Retina (tissue), 1 donor: ENCODE measurements at regions not wholly inside any gene's neighbourhood (a gene's known extent, or its start where the extent isn't known, plus 50 kb on each side); places are given as distances from the start of the nearest gene placed in this dataset.

Experiments used
- DNase-seq: peaks from one replicate; pipeline ENCODE4 v3.0.0-alpha.2; 2016

DNA sequence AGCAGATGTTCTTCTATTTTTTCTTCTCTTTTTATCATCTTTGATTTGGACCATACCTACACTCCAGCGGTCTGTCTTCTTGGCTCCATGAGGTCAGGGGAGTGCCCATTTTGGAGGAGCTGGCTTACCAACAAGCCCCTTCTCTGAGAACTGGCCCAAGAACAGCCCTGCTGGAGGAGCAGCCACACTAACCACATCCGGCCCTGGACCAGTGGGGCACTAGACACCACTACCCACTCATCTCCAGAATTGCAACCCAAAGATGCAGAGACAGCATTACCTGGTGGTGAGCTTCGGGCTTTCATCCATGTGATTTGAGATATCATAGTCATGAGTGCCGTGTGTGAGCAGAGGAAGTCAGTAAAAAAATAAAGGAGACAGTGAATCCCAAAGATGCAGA is 599.4 kb upstream of the CDH4 start:
- no peak for DNase-seq

GRCh38 chr20:60653111-60653845 is 598.8 kb upstream of the CDH4 start:
- no peak for DNase-seq

- peak; percentile 54 for DNase-seq
These were observed 593.4 kb upstream of the CDH4 start for GRCh38 chr20:60658681-60659080.

DNA sequence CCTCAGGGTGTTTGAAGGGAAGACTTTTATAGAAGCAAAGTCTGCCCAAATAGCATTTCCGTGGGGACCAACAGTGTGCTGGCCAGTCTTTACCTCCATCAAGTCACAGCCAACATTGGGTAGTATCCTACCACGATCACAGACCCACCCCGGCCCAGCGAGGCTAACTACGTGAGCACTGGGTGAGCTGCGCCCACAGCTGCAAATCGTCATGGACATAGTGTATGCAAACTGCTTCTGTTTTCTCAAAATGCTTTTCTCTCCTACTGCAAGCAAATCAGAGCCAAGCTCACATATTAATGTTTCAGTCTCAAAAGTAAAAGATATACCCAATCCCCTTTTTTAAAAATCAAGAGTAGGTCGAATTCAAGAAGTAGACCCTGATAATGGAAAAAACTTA is 592.8 kb upstream of the CDH4 start:
- DNase-seq, result no peak

DNA sequence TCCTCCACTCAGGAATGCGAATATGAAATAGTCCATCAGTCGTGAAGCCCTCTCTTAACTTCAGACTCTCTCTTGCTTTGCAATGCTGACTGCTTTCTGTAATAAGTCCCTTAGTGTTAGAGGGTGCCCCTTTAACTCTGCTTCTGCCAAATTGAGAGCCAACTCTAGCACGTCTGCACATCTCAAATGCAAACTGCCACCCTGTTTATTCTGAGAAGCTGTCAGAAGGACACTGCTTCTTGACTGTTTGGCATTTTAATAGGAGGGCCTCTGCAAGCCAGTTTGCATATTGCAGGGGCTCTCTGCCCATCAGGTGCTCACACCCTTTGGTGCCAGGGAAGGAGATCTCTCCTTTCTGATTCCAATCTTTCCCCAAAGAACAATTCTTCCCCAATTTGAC is 589.8 kb upstream of the CDH4 start:
- DNase-seq, result no peak

- no peak for DNase-seq
These were observed 588.0 kb upstream of the CDH4 start for GRCh38 chr20:60664106-60664505.

DNA sequence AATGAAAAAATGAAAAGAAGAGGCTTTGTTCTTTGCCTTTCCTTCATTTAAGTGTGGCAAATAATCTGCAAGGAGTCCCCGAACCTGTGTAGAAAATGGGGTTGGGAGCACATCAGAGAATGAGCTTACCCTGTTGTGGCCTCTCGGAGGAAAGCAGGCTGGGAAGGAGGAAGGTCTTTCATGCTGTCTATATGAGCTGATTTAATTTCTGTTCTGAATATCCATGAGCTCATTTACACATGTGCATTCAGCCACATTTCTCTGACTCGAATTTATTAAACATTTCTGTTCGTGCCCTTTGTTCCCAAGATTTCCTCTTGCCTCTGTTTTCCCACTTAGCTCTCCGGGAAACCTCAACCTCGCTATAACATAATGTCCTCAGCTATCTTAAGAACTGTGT is 584.4 kb upstream of the CDH4 start:
- no peak for DNase-seq

GRCh38 chr20:60669211-60669610 is 582.9 kb upstream of the CDH4 start:
- DNase-seq, result no peak

- no peak for DNase-seq
These were observed 576.0 kb upstream of the CDH4 start for GRCh38 chr20:60676011-60676410.

DNA sequence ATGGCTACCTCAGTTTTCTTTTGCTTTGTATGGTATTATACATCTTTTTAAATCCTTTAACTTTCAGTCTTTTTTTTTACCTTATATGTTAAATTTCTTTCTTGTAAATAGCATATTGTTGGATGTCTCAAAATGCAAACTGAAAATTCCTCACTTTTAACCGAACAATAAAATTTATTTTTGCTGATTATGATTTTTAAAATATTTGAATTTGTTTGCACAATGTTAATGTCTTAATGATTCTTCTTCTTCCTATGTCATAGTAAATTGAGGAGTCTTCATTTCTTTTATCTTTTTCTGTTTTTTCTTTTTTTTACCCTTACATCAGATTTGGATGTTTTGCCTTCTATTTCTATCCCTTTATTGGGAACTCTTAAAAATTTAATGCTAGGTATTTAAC is 574.2 kb upstream of the CDH4 start:
- no peak for DNase-seq

- no peak for DNase-seq
These were observed 571.5 kb upstream of the CDH4 start for GRCh38 chr20:60680554-60680953.

DNA sequence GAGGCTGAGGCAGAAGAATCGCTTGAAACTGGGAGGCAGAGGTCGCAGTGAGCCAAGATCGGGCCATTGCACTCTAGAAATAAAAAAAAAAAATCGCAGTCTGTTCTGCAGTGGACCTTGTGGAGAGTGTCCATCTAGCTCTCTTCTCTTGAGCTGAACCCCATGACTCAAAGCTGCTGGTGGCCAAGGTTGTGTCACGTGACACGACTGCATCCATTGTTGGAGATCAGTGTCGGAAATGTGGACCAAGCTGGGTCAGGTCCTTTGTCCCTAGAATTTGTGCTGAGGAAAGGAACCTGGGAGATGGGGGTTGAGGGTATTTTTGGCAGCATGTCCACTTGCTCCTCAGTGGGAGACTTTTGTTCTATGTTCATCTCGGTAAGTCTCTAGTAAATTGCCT is 564.8 kb upstream of the CDH4 start:
- DNase-seq, result no peak

DNA sequence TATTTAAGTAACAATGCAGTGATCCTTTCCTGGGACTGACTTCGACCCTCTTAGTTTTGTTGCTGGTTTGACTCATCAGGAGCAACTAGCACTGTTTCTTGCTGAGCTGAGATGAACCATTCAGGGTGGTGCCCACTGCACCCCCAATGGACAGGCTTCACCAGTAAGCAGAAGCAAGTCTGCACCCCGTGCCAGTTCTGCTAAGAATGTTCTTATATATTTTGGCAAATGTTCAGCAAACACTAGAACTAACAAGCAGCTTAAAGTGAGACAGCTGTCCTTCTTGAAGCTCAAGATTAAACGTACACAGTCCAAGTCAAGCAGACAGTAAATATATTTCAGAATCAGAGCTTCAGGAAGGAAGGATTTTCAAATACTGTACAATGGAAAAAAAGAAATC is 561.3 kb upstream of the CDH4 start:
- no peak for DNase-seq

- no peak for DNase-seq
These were observed 560.0 kb upstream of the CDH4 start for GRCh38 chr20:60691966-60692615.

DNA sequence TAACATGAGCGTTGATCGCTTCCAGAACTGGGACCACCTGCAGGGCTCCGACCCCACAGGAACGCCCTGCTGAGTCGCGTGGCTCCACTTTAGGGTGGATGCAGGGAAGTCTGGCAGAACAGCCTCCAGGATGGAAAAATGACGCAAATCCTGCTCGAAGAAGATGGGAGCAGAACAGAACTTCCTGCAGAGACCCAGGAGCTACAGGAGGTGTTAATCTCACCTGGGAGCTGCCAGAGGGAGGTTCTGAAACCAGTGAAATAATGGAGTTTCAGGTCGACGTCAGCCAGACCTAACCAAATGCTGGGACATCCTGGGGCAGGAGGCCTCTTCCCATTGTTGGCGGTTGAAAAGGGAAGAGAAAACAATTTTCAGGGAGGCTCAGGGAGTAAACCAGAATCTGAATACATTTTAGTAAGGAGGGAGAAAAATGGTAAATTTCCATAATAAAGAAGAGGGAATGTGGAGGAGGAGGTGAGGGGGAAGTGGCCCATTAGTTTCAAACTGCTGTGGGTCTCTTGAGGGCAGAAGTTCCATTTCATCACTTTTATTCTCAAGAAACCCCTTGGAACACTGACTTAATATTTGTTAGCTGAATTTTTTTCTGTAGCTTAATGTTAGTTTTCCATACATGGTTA is 558.4 kb upstream of the CDH4 start:
- DNase-seq, result no peak

- no peak for DNase-seq
These were observed 557.3 kb upstream of the CDH4 start for GRCh38 chr20:60694763-60695162.

DNA sequence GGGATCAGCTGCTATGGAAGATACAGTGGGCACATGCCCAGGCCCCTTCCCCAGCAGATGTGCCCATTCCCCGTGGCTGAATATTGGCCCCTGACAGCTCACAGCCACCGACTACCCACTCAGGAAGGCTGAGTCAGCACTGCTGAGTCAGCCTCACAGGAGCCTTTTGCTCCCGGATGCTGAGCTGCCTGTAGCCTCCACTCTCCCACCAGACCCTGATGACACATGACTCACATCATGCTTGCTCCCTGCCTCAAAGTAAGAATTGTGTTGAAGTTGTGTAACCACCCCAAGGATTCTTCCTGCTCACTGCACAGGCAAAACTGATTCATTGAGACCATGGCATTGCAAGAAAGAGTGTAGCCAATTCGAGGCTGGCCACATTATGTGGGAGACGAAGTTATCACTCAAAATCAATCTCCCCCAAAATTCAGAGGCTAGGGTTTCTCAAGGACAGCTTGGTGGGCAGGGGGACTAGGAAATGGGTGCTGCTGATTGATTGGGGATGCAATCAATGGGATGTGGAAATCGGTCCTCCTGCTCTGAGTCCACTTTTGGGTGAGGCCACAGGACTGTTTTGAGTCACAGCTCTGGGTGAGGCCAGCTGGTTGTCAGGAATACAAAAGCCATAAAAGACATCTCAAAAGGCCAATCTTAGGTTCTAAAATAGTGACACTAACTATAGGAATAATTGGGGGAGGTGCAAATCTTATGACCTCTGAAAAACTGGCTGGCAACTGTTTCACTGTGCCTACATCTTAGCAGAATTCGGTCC is 556.6 kb upstream of the CDH4 start:
- no peak for DNase-seq

DNA sequence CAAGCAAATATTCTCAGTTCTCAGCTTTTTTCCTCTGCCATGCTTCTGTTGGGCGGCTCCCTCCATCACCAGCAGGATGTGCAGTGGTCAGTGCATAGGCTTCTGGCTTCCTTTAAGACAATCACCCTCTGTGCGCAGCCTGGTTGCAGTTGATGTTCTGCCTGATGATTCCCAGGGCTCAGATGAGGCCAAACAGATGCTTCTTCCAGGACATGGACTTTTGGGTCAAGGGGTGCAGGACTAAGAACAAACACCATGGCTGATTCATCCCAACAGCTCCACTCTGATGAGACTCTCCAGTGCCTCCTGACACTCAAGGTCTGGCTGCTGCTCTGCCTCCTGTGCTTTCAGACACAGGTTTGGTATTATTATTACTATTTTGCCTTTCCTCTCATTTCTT is 554.8 kb upstream of the CDH4 start:
- no peak for DNase-seq

GRCh38 chr20:60700728-60701127 is 551.3 kb upstream of the CDH4 start:
- no peak for DNase-seq

DNA sequence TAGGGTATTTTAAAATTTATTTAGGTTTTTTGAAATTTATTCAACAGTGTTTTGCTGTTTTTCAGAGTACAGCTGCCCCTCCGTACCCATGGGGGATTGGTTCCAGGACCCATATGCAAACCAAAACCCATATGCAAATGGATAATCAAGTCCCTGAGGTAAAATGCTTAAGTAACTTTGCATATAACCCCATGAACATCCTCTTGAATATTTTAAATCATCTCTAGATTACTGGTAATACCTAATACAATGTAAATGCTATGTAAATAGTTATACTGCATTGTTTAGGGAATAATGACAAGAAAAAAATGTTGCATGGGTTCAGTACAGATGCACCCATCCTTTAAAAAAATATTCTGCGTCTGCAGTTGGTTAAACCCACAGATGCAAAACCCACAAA is 547.9 kb upstream of the CDH4 start:
- no peak for DNase-seq

DNA sequence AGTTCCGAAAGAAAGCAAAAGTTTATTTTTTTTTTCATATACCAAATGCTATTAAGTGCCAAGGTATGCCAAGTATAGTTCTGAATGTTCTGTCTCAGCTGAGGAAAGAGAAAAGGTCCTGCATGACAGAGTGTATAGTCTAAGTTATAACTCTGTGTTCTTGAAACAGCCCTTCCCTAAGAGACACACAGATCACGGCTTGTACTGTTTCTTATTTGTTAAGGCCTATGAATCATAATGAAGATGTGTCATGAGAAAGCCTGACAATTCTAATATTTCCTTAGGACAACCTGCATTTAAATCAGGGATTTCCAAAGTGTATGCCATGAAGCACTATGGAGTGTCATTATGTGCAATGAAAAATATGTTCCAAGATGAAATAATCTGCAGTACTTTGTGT is 538.7 kb upstream of the CDH4 start:
- no peak for DNase-seq

- DNase-seq, result no peak
These were observed 536.9 kb upstream of the CDH4 start for GRCh38 chr20:60715172-60715571.

- no peak for DNase-seq
These were observed 533.1 kb upstream of the CDH4 start for GRCh38 chr20:60718743-60719480.
